GM12875 (cell line): ENCODE measurements at regions not wholly inside any gene's neighbourhood (a gene's known extent, or its start where the extent isn't known, plus 50 kb on each side); places are given as distances from the start of the nearest gene placed in this dataset.

ENCODE experiments used
- H3K4me3 ChIP-seq: one replicate; pipeline ENCODE4 v1.5.1; 2011; ENCODE audit warnings: low read depth, low read length, control low read depth
- CTCF ChIP-seq: IDR thresholded peaks from 2 replicates; pipeline ENCODE4 v1.5.1; 2011; ENCODE audit warnings: low read depth, mild to moderate bottlenecking, control low read depth, inconsistent platforms, low read length, moderate library complexity, borderline replicate concordance; ENCODE audit not compliant: insufficient read depth

- no peak overlapping the region for H3K4me3 ChIP-seq
- TF ChIP-seq CTCF: no peak
Observed at GRCh38 chr15:47824147-47824546, 106.8 kb downstream of the SEMA6D start.

GRCh38 chr15:47829667-47830066 is 112.4 kb downstream of the SEMA6D start:
- no peak for TF ChIP-seq CTCF
- H3K4me3 ChIP-seq: no peak overlapping the region

- no peak for TF ChIP-seq CTCF
- H3K4me3 ChIP-seq: no peak overlapping the region
Observed at GRCh38 chr15:47834093-47834492, 116.8 kb downstream of the SEMA6D start.

GRCh38 chr15:47839233-47839825 is 122.0 kb downstream of the SEMA6D start:
- no peak for TF ChIP-seq CTCF
- no peak overlapping the region for H3K4me3 ChIP-seq

GRCh38 chr15:47843124-47843663 is 125.9 kb downstream of the SEMA6D start:
- no peak overlapping the region for H3K4me3 ChIP-seq
- no peak for TF ChIP-seq CTCF

GRCh38 chr15:47844437-47844836 is 127.1 kb downstream of the SEMA6D start:
- no peak overlapping the region for H3K4me3 ChIP-seq
- TF ChIP-seq CTCF: no peak

- no peak overlapping the region for H3K4me3 ChIP-seq
- TF ChIP-seq CTCF: no peak
Observed at GRCh38 chr15:47846128-47846868, 129.0 kb downstream of the SEMA6D start.
